ENCODE measurements at regions not wholly inside any gene's neighbourhood (a gene's known extent, or its start where the extent isn't known, plus 50 kb on each side); places are given as distances from the start of the nearest gene placed in this dataset.
"Not testable (repeated sequence)": the region's sequence is repeated elsewhere in the genome, so short reads cannot be mapped to it uniquely, and the experiment has no call there.

- DNase-seq = no peak
Measured at GRCh38 chr15:38128921-38129320, 123.7 kb upstream of the SPRED1 start.

GRCh38 chr15:38129531-38130204 is 123.0 kb upstream of the SPRED1 start:
- DNase-seq = no peak

DNA sequence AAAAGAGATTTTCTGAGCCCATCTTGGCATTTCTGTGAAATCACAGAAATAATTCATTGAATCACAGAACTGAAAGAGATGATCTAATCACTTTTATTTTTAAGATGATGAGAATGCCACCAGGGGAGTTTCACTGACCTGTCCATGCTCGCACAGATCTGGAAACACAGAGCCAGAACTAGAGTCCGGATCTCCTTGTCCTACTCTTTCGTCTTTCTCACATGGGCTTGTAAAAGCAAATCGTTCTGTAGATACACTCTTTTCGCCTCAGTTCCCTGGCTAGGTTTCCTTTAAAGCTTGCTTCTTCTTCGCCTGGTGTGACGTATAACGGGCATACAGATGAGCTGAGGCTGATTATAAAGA is 122.5 kb upstream of the SPRED1 start:
- DNase-seq = no peak

- no peak for DNase-seq
Measured at GRCh38 chr15:38130740-38131498, 121.7 kb upstream of the SPRED1 start.

GRCh38 chr15:38134252-38134651 is 118.4 kb upstream of the SPRED1 start:
- DNase-seq = no peak

GRCh38 chr15:38142195-38142594 is 110.4 kb upstream of the SPRED1 start:
- not testable (repeated sequence) for DNase-seq

GRCh38 chr15:38144921-38145320 is 107.7 kb upstream of the SPRED1 start:
- no peak for DNase-seq

DNA sequence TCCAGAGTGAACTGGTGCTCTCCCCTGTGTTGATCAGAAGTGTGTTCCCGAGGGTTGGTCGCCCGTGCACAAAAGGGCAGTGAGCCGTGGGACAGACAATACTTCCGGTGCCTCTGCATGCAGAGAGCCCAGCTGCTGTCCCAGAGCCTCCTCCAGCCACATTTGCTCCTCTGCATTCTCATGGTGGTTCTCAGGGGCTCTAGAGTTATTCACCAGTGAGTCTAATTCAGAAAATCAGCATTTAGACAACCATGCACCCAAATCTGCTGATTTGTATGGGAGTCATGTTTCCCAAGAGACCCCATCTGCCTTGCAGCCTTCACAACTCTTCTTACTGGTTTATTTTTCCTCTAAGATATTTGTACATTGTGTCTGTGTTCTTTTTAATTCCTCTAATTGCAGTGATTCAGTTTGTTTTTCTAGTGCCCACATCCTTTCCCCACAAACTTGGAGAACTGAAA is 107.0 kb upstream of the SPRED1 start:
- DNase-seq = no peak

DNA sequence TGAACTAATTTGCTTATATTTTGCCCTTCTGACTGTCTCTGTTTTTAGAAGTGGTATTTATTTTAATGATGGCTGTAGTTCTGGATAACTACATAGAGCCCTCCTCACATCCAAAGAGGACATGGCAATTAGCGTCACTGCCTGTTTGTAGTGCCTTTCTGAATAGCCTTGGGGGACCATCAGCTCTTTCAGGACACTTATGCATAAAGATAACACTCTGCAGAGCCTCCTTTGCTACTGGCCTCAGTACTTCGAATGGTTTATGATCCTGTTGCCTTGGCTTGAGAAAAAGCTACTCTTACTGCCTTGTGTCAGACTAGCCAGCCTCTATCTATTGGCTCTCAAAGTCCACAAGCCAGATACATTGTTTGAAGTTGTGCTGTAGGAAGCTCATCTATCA is 105.4 kb upstream of the SPRED1 start:
- DNase-seq = no peak

- no peak for DNase-seq
Measured at GRCh38 chr15:38148471-38148870, 104.2 kb upstream of the SPRED1 start.

DNA sequence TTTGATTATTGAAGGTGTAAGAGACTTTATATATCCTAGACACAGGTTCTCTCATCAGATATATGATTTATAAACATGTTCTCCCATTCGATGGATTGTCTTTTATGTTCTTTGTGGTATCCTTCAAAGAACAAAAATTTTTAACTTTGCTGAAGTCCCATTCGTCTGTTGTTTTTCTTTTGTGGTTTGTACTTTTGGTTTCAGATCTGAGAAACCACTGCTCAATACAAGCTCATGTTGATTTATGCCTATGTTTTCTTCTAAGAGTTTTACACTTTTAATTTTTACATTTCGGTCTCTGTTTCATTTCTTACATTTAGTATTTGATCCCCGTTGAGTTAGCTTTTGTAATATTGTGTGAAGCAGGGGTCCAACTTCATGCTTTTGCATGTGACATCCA is 103.3 kb upstream of the SPRED1 start:
- DNase-seq = no peak

DNA sequence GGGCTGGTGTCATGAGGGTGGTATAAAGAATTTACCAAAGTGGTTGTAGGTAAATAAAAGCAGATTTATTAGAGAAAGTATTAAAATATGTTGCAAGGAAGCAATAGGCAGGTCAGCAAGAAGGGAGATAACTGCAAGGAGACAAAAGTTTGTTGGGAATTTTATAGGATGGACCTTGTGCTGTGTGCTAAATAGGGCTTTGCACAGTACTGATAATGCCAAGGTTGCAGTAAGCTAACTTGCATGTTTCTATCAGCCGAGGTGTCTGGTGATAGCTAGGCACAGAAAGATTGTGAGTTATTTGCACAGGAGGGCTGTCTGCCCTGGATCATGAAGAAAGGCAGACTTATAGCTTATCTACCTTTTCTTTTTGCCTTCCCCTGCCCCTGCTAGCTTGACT is 102.5 kb upstream of the SPRED1 start:
- DNase-seq = no peak

DNA sequence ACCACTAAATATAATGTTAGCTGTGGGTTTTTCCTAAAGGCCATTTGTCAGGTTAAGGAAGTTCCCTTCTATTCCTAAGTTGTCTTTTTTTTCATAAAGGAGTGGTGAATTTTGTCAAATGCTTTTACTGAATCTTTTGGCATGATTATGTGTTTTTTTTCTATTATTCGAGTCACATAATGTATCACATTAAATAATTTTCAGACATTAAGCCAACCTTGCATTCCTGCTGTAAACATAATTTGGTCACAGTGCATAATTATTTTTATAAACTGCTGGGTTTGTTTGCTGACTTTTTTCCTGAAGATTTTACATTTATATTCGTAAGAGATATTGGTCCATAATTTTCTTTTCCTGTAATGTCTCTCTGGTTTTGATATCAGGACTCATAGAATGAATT is 101.8 kb upstream of the SPRED1 start:
- no peak for DNase-seq

- DNase-seq = no peak
Measured at GRCh38 chr15:38153781-38154180, 98.9 kb upstream of the SPRED1 start.

DNA sequence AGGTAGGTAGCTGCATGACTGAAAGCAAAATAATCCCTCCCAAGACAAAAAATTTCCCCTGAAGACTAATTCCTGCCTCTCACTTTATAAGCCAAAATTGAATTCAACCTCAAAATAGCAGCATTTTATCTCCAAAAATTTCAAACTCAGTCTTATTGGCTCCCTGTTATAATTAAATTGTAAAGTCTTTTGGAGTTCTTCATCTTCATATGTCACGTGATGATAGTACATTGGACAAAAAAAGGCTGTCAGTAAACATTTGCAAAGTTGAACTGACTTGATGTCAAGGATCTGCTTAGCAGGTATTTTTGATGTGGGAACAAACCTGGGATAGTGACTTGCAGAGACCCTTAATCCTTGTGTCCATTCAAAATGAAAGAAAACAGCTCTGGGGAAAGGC is 98.4 kb upstream of the SPRED1 start:
- DNase-seq = no peak

GRCh38 chr15:38154837-38155236 is 97.8 kb upstream of the SPRED1 start:
- DNase-seq = no peak

DNA sequence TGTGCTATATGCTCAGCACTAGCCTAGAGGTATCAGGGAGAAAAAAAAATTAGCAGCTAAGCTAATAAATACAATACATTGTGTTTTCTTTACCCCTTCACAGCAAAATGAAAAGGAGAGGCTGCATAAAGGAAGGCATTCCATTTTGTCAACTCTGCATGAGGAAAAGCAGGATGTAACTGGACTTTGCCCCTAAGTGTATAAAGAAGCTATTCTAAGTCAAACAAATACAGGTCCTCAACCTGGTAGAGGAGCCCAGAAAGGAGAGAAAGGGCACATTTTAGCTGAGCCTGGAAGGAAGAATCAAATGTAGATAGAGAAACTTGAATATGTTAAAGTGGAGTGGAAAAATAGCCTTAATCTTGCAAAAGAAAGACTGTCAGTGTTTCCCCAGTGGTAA is 89.0 kb upstream of the SPRED1 start:
- no peak for DNase-seq

GRCh38 chr15:38164061-38164460 is 88.6 kb upstream of the SPRED1 start:
- no peak for DNase-seq

DNA sequence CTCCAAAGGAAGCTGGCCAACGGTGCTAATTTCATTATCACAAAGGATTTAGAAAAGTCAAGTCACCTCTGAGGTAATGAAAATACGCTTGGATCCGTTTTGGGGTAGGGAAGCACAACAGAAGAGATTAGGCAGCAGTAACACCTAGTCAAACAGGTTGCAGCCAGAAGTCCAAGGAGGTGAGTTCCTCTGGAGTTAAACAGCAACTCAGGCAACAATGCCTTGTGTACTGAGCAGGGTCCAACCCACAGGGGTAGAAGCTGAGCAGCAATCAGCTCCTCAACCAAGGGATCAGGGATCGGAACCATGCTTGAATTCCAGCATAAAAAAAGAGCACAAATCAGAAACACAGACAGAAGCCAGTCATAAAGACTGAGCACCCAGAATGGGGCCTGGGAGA is 88.1 kb upstream of the SPRED1 start:
- DNase-seq = no peak

DNA sequence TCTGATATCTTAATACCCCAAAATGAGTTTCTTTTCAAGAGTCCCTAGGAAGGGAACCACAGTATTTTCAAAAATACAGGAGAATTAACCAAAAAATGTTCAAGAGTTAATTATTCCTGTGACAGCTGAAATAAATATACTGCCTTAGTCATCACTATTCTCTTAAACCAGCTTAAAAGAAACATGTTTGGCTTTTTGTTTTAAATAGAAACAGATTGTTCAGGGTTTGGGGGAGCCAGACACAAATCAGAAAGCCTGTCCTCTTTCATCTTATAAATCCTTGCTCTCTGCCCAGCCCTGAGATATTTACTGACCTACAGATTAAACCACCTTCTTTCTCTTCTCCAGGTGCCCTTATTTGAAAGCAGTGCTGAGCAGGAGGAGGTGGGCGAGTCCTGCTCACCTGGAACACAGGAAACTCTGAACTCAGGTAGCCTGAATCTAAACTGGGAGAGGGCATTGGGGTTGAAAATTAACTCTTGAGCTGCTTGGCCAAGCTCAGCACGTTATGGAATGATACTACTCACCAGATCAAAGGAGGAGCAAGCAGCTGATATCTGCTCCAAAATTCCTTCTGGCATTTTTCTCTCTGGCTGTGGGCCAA is 84.1 kb upstream of the SPRED1 start:
- no peak for DNase-seq

GRCh38 chr15:38171973-38172372 is 80.7 kb upstream of the SPRED1 start:
- DNase-seq = no peak

DNA sequence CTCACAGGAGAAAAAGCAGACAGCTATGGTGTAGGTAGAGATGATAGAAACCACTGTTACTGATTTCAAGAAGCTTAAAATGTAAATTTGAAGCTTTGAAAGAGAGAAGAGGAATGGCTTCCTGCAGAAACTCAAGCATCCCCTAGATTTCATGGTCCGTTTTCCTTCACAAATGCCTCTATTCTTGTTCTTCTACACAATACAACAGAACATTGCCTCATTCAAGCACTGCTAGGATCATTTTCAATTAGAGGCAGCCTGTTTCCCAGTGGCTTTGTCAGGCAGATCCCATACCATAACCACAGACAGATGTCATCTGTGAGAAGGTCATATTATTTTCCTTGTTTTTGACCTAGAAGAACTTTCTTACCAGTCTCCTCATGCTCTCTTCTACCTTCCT is 77.9 kb upstream of the SPRED1 start:
- no peak for DNase-seq

DNA sequence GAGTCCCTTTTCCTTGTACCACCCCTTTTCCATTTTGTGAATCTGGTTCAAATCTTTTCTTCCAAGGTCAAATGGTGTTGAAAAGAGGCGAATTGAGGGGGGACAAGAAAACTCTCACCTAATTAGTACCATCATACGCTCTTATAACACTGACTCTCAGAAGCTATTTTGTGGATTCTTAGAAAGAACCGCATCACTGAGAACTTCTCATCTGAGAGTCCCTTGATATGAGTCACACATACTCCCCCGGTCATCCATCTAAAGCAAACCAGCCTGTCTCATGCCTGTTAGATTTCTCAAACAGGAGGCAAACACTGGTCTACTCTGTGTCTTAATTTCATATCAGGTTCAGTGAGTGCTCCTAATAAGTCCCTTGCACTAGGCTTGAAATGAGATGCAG is 76.5 kb upstream of the SPRED1 start:
- DNase-seq = no peak

DNA sequence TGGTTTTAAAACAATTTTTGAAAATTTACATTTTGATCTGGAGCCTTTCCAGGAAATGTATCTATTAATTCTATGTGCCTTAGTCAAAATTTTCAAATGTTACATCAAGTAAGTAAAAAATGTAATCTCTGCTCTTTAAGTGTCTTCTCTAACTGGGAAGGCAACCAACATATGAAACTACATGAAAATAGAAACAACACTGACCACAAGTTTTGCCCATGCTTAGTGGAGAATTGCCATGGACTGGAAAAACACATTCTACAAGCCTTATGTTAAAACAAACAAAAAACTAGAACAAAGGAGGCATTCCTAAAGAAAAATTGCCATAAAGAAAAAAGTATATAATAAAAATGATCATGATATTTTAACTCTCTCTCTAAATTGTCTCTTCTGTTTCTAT is 75.9 kb upstream of the SPRED1 start:
- DNase-seq = no peak
